ENCODE measurements at regions not wholly inside any gene's neighbourhood (a gene's known extent, or its start where the extent isn't known, plus 50 kb on each side); places are given as distances from the start of the nearest gene placed in this dataset.

DNA sequence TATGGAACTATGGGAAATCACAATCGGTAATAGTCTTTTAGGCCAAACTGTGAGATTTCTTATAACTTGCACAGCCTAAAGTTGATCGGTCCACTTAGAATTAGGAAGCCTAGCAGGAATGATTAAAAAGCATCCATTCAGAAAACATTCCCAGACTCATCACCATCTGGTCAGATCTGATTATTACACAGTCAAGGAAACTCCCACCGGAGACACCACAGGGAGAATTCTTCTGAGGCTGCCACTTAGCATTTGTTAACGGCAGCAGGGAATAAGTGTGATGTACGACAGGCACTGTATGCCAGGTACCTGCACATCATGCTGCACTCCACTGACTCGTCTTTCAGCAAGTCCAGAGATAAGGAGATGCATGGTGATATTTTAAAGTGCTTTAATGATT is 227.6 kb upstream of the STEAP1 start:
- TF ChIP-seq, protein P1, sequence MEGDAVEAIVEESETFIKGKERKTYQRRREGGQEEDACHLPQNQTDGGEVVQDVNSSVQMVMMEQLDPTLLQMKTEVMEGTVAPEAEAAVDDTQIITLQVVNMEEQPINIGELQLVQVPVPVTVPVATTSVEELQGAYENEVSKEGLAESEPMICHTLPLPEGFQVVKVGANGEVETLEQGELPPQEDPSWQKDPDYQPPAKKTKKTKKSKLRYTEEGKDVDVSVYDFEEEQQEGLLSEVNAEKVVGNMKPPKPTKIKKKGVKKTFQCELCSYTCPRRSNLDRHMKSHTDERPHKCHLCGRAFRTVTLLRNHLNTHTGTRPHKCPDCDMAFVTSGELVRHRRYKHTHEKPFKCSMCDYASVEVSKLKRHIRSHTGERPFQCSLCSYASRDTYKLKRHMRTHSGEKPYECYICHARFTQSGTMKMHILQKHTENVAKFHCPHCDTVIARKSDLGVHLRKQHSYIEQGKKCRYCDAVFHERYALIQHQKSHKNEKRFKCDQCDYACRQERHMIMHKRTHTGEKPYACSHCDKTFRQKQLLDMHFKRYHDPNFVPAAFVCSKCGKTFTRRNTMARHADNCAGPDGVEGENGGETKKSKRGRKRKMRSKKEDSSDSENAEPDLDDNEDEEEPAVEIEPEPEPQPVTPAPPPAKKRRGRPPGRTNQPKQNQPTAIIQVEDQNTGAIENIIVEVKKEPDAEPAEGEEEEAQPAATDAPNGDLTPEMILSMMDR (conservative IDR thresholded peaks at IDR 0.05): no peak
- no peaks in the 10 kb centered on the region for H3K36me3 Mint-ChIP-seq (ENCODE audit: low read depth)
- no peaks in the 10 kb centered on the region for H3K4me1 ChIP-seq (ENCODE audit: control insufficient read depth, insufficient read depth, low read length)

DNA sequence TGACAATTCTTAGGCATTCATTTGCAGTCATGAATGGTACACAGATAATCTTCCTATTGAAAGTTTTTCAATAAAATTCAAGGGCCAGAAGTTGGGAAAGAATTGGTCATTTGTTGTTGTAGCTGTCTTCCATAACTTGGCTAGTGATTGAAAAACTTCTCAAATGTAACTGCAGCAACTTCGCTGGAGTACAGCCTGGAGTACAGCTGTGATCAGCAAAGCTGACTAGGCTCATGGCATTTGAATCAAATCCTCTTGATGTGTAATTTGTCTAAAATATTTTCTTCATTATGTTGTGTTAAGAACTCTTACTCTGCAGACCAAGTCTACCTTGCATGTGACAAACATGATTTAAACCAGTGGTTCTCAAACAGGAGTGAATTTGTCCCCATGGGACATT is 226.5 kb upstream of the STEAP1 start:
- no peaks in the 10 kb centered on the region for H3K4me1 ChIP-seq (ENCODE audit: control insufficient read depth, insufficient read depth, low read length)
- Mint-ChIP-seq H3K9me3 (no peaks in the 10 kb centered on the region), H3K27ac (no peak overlapping the region), H3K4me1 (no peaks in the 10 kb centered on the region), H3K36me3 (ENCODE audit: low read depth) (no peaks in the 10 kb centered on the region), H3K4me3 (no peak overlapping the region), H3K27me3 (ENCODE audit: insufficient read depth) (no peaks in the 10 kb centered on the region)
- H3K9me3 ChIP-seq (ENCODE audit: control insufficient read depth, low read length): peaks cover 10% of the 10 kb centered on the region
- H3K27me3 ChIP-seq (ENCODE audit: control insufficient read depth, insufficient read depth, low read length, poor library complexity, severe bottlenecking): no peaks in the 10 kb centered on the region
- DNase-seq: no peak
- TF ChIP-seq, protein P1 (conservative IDR thresholded peaks at IDR 0.05): no peak
- no peak overlapping the region for H3K4me3 ChIP-seq (ENCODE audit: low read length)
- H3K27ac ChIP-seq (ENCODE audit: low read depth, low read length): no peak overlapping the region
- 32 to 33% methylated on average over 1 of the region's 1 CpG for WGBS, 2 experiments (ENCODE audit: insufficient coverage in 1 of 2, insufficient read length in 1 of 2)
- H3K36me3 ChIP-seq (ENCODE audit: control insufficient read depth, insufficient read depth, low read length): no peaks in the 10 kb centered on the region
- no peak overlapping the region for H3K9ac ChIP-seq (ENCODE audit: extremely low read depth, low read length, poor library complexity, severe bottlenecking)

More for the DNA sequence above, 227.6 kb upstream of the STEAP1 start:
- Mint-ChIP-seq H3K9me3 (no peaks in the 10 kb centered on the region), H3K4me1 (no peaks in the 10 kb centered on the region), H3K27ac (no peak overlapping the region), H3K4me3 (no peak overlapping the region), H3K27me3 (ENCODE audit: insufficient read depth) (no peaks in the 10 kb centered on the region)
- Histone ChIP-seq H3K9ac (ENCODE audit: extremely low read depth, low read length, poor library complexity, severe bottlenecking) (no peak overlapping the region), H3K4me3 (ENCODE audit: low read length) (no peak overlapping the region), H3K27me3 (ENCODE audit: control insufficient read depth, insufficient read depth, low read length, poor library complexity, severe bottlenecking) (no peaks in the 10 kb centered on the region), H3K27ac (ENCODE audit: low read depth, low read length) (no peak overlapping the region), H3K36me3 (ENCODE audit: control insufficient read depth, insufficient read depth, low read length) (no peaks in the 10 kb centered on the region), H3K9me3 (ENCODE audit: control insufficient read depth, low read length) (peaks cover 10% of the 10 kb centered on the region)
- DNase-seq: no peak
- 78 to 91% methylated on average over 3 to 6 of the region's 6 CpGs for WGBS, 2 experiments (ENCODE audit: insufficient coverage in 1 of 2, insufficient read length in 1 of 2)

DNA sequence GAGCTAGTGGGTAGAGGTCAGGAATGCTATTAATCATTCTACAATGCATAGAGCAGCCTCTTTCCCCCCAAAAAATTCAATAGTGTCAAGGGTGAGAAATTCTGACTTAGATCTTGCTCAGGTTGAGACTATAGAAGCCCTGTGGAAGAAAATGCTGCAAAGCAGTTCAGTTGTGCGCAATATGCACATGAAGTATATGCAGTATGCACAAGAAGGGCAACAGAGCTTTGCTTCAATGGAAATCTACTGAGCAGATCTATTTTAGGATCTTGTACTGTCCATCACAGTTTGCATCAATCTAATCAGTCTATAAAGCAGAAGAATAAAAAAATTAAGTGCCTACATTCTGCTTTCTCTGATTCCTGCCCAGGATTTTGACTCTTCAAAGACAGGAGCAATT is 225.8 kb upstream of the STEAP1 start:
- H3K4me1 Mint-ChIP-seq: no peaks in the 10 kb centered on the region
- no peaks in the 10 kb centered on the region for H3K36me3 Mint-ChIP-seq (ENCODE audit: low read depth)
- H3K4me1 ChIP-seq (ENCODE audit: control insufficient read depth, insufficient read depth, low read length): no peaks in the 10 kb centered on the region
- peaks cover 10% of the 10 kb centered on the region for H3K9me3 ChIP-seq (ENCODE audit: control insufficient read depth, low read length)
- H3K27me3 Mint-ChIP-seq (ENCODE audit: insufficient read depth): no peaks in the 10 kb centered on the region
- H3K27ac Mint-ChIP-seq: no peak overlapping the region
- no peak overlapping the region for H3K27ac ChIP-seq (ENCODE audit: low read depth, low read length)
- no peak overlapping the region for H3K4me3 Mint-ChIP-seq
- H3K36me3 ChIP-seq (ENCODE audit: control insufficient read depth, insufficient read depth, low read length): no peaks in the 10 kb centered on the region
- no peak overlapping the region for H3K4me3 ChIP-seq (ENCODE audit: low read length)
- WGBS, 2 experiments (ENCODE audit: insufficient coverage in 1 of 2, insufficient read length in 1 of 2): 50 to 79% methylated on average over 1 of the region's 1 CpG
- TF ChIP-seq, protein P1 (conservative IDR thresholded peaks at IDR 0.05): no peak
- no peaks in the 10 kb centered on the region for H3K9me3 Mint-ChIP-seq
- no peak overlapping the region for H3K9ac ChIP-seq (ENCODE audit: extremely low read depth, low read length, poor library complexity, severe bottlenecking)
- no peaks in the 10 kb centered on the region for H3K27me3 ChIP-seq (ENCODE audit: control insufficient read depth, insufficient read depth, low read length, poor library complexity, severe bottlenecking)
- DNase-seq: no peak
